ENCODE measurements at regions not wholly inside any gene's neighbourhood (a gene's known extent, or its start where the extent isn't known, plus 50 kb on each side); places are given as distances from the start of the nearest gene placed in this dataset.

DNA sequence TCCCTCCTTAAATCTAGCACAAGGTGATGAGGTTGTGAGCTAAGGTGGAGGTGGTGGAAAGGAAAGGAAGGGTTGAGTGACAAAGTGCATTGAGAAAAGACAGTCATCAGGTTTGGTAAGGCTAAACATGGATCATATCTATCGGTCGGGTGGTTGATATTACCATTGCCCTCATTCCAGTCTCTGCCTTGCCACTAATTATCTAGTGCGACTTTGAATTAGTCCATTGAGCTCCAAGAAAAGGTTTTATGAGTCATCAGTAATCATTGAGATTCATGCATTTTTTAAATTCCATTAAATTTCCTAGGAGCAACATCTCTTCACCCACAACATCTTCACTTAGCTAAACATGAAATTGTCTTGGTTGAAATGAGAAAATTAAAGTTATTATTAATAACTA lies 68.9 kb upstream of the FRMD4A start:
- no peak for ATAC-seq
- Histone ChIP-seq H3K9me3 (peaks cover 0 to under 1% (median 0%) of the 10 kb centered on the region in 12 donors), H3K27me3 (peaks cover 0 to under 1% (median 0%) of the 10 kb centered on the region in 9 donors), H3K36me3 (no peaks in the 10 kb centered on the region), H3K4me1 (peaks cover 0 to 12% (median 2%) of the 10 kb centered on the region in 12 donors), H3K4me3 (no peak overlapping the region), H3K27ac (no peak overlapping the region)
- 79 to 84% (median 81%) methylated on average over 3 of the region's 3 CpGs for WGBS, 4 donors
- DNase-seq = no peak
- intact Hi-C loops (cut with DNase I) = no loop called here
- TF ChIP-seq POLR2A (IDR thresholded peaks at IDR 0.05) (no peak), CTCF (IDR thresholded peaks at IDR 0.05) (no peak)

DNA sequence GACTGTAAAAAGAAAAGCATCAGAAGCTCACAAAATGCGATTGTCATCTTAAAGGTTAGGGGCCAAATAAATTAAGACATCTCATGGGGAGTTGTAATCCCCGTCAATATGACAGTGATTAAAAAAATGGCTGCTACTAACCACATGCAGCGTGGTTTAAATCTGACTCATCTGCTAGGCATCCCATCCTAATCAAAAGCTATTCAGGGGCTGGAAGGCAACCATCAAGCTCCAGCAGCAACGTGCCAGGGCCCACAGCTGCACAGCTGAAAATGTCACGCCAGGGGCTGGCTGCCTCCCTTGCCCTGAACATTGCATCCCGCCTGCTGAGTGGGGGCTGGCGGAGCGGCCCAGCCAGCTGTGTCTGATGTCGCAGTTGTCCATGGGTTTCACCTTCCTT lies 66.3 kb upstream of the FRMD4A start:
- H3K36me3 ChIP-seq = no peaks in the 10 kb centered on the region
- H3K4me1 ChIP-seq = peaks cover 0 to 12% (median 2%) of the 10 kb centered on the region in 12 donors
- peaks cover 0 to 6% (median 0%) of the 10 kb centered on the region in 12 donors for H3K9me3 ChIP-seq
- intact Hi-C loops (cut with DNase I) = loop anchor here in 1 of 10 donors (2.0 kb wide), 1 partner anchor 54 kb away; no protein-coding TSS in a partner anchor
- ATAC-seq (peak; percentile 93 to 99 (median 98)), DNase-seq (peak; percentile 66 to 83 (median 81))
- peak overlapping the region in 4 of 12 donors; percentile 19 to 59 (median 49) for H3K27ac ChIP-seq
- 46 to 60% (median 53%) methylated on average over 9 of the region's 9 CpGs for WGBS, 4 donors
- TF ChIP-seq CTCF (IDR thresholded peaks at IDR 0.05) (no peak), POLR2A (IDR thresholded peaks at IDR 0.05) (no peak)
- no peak overlapping the region for H3K4me3 ChIP-seq
- H3K27me3 ChIP-seq = no peaks in the 10 kb centered on the region

DNA sequence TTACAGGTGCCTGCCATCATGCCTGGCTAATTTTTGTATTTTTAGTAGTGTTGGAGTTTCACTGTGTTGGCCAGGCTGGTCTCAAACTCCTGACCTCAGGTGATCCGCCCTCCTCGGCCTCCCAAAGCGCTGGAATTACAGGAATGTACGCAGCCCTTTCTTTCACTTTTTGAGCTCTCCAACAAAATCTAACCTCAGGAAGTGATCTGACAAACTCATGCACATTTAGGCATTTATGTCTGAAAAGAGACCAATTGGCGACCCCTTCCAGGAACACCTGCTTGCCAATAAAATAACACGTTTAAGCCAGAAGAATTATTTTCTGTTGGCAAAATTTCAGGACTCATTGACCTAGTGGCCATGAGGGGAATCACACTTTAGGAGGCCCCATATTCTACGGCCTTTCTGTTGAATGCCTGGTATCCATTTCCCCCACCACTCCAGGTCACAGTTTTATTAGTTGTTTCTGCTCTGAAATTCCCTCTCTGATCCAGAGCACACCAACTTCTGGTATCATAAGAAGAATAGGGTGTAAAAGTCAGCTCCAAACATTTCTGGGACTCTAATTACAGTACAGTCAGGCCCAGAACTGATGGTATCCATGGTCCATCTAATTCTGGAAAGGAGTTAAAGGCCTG lies 65.8 kb upstream of the FRMD4A start:
- Histone ChIP-seq H3K27ac (peak overlapping the region in 4 of 12 donors; percentile 19 to 59 (median 49)), H3K27me3 (no peaks in the 10 kb centered on the region), H3K36me3 (no peaks in the 10 kb centered on the region), H3K4me1 (peaks cover 0 to 12% (median 2%) of the 10 kb centered on the region in 12 donors), H3K4me3 (no peak overlapping the region), H3K9me3 (peaks cover 0 to 6% (median 0%) of the 10 kb centered on the region in 12 donors)
- TF ChIP-seq CTCF (IDR thresholded peaks at IDR 0.05) (peak in 10 of 12 donors; percentile 10 to 52 (median 24)), POLR2A (IDR thresholded peaks at IDR 0.05) (no peak)
- 77 to 83% (median 79%) methylated on average over 7 of the region's 7 CpGs for WGBS, 4 donors
- intact Hi-C loops (cut with DNase I) = loop anchor here in 1 of 10 donors (2.0 kb wide), 1 partner anchor 54 kb away; no protein-coding TSS in a partner anchor
- ATAC-seq (peak in 1 of 4 donors; percentile 29), DNase-seq (no peak)

- H3K27ac ChIP-seq = no peak overlapping the region
- H3K4me3 ChIP-seq = no peak overlapping the region
- peaks cover 0 to 12% (median 2%) of the 10 kb centered on the region in 12 donors for H3K4me1 ChIP-seq
- peaks cover 0 to 6% (median 0%) of the 10 kb centered on the region in 12 donors for H3K9me3 ChIP-seq
- H3K36me3 ChIP-seq = no peaks in the 10 kb centered on the region
- intact Hi-C loops (cut with DNase I) = no loop called here
- ATAC-seq (no peak), DNase-seq (no peak)
- TF ChIP-seq CTCF (IDR thresholded peaks at IDR 0.05) (no peak), POLR2A (IDR thresholded peaks at IDR 0.05) (no peak)
- no peaks in the 10 kb centered on the region for H3K27me3 ChIP-seq
- 94 to 97% (median 96%) methylated on average over 1 of the region's 1 CpG for WGBS, 4 donors
These were observed 63.5 kb upstream of the FRMD4A start for GRCh38 chr10:14394179-14394578.

Measured in heart left ventricle (tissue), 16 donors.